Stomach (tissue), 8 donors: ENCODE measurements at regions not wholly inside any gene's neighbourhood (a gene's known extent, or its start where the extent isn't known, plus 50 kb on each side); places are given as distances from the start of the nearest gene placed in this dataset.

ENCODE experiments used
- DNase-seq, 2 donors: peaks; one replicate each; pipeline versions ENCODE4 v3.0.0 to v3.0.0-alpha.2; 2013 to 2019
- H3K27ac ChIP-seq, 5 donors: fragments of 200-600 bp in 4 of 5; sonication (generic) in 4 of 5; one replicate each; pipeline ENCODE4 v1.5.1; 2013 to 2019; ENCODE audit warnings: mild to moderate bottlenecking in 1 of 5, moderate library complexity in 1 of 5
- H3K27me3 ChIP-seq, 3 donors: fragments of 200-600 bp; sonication (generic); one replicate each; pipeline ENCODE4 v1.5.1; 2017 to 2019; ENCODE audit warnings: mixed run types in 1 of 3
- H3K36me3 ChIP-seq, 4 donors: fragments of 200-600 bp; sonication (generic); 1 replicate in 3 of 4; 2 replicates in 1 of 4; pipeline ENCODE4 v1.5.1; 2016 to 2019
- H3K4me1 ChIP-seq, 4 donors: fragments of 200-600 bp; sonication (generic); one replicate each; pipeline ENCODE4 v1.5.1; 2016 to 2019
- H3K4me3 ChIP-seq, 4 donors: fragments of 200-600 bp; sonication (generic) in 3 of 4; one replicate each; pipeline ENCODE4 v1.5.1; 2016 to 2019; ENCODE audit warnings: mild to moderate bottlenecking in 1 of 4
- H3K9me3 ChIP-seq, 4 donors: fragments of 200-600 bp; sonication (generic); one replicate each; pipeline ENCODE4 v1.5.1; 2016 to 2019
- EP300 ChIP-seq: sonication (generic); formaldehyde crosslinking; IDR thresholded peaks from one replicate; pipeline ENCODE4 v1.6.1; 2017; ENCODE audit warnings: antibody characterized with exemption
- POLR2A ChIP-seq, 4 donors: fragments of 450-650 bp; IDR thresholded peaks; one replicate each; pipeline ENCODE4 v1.6.1; 2016; ENCODE audit warnings: antibody characterized with exemption in 4 of 4, control low read depth in 2 of 4, mild to moderate bottlenecking in 1 of 4, moderate library complexity in 1 of 4
- POLR2AphosphoS5 ChIP-seq, 3 donors: sonication (generic); formaldehyde crosslinking; IDR thresholded peaks; one replicate each; pipeline ENCODE4 v1.6.1; 2016; ENCODE audit warnings: antibody characterized with exemption in 3 of 3
- WGBS, 5 donors: extraction: QIAGEN DNeasy Blood & Tissue Kit in 3 of 5; methylation state at CpG; one replicate each; pipeline versions ENCODE4 v1.1.5 to v1.1.7; 2013 to 2018; 5-methylcytosine and 5-hydroxymethylcytosine counted together
- intact Hi-C: fragments of 100-400 bp; cut with DNase I; formaldehyde crosslinking; loops from one replicate; pipeline ENCODE4 v1.15.1; 2023; ENCODE audit warnings: low total_unique reads
- TF ChIP-seq, protein P1 (sequence below), 7 experiments: fragments of 450-650 bp in 4 of 7; fragments of 200-600 bp in 3 of 7; sonication (generic) in 3 of 7; IDR thresholded peaks; one replicate each; pipeline ENCODE4 v1.5.1; 2016 to 2019; ENCODE audit warnings: antibody characterized with exemption in 7 of 7, control low read depth in 2 of 7, mild to moderate bottlenecking in 1 of 7
- donor health status: healthy with polysubstance abuse.
- donor health status: Bipolar disorder and iron deficiency.
- donor health status: healthy.

GRCh38 chr1:208785629-208786028 is 541.4 kb upstream of the PLXNA2 start:
- no peak for DNase-seq
- Histone ChIP-seq H3K27ac (no peak overlapping the region), H3K27me3 (no peaks in the 10 kb centered on the region), H3K4me1 (no peaks in the 10 kb centered on the region), H3K36me3 (no peaks in the 10 kb centered on the region), H3K4me3 (no peak overlapping the region), H3K9me3 (no peaks in the 10 kb centered on the region)
- intact Hi-C loops: no loop called here
- 71 to 84% (median 82%) methylated on average over 1 of the region's 1 CpG for WGBS, 5 donors
- no peak for TF ChIP-seq EP300

DNA sequence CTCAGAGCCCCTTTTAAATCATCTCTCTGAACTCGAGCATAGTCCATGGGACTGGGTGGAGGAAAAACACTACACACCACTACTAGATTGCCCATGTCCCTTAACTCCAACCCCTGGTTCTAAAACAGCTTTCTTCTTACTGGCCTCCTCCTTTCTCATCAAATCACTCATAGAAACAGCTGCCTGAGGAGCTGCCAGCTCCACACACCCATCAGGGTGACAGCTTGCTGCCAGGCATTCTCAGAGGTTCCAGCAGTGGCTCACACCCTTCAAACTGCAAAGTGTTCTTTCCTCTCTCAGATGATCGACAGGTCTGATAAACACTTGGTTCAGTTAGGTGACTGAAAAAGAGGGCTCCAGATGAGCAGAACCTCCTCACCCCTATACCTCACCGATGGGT is 543.0 kb upstream of the PLXNA2 start:
- Histone ChIP-seq H3K4me1 (no peaks in the 10 kb centered on the region), H3K4me3 (no peak overlapping the region), H3K27ac (no peak overlapping the region), H3K9me3 (no peaks in the 10 kb centered on the region), H3K36me3 (no peaks in the 10 kb centered on the region), H3K27me3 (no peaks in the 10 kb centered on the region)
- WGBS, 5 donors: 58 to 89% (median 66%) methylated on average over 3 of the region's 3 CpGs
- TF ChIP-seq, protein P1, sequence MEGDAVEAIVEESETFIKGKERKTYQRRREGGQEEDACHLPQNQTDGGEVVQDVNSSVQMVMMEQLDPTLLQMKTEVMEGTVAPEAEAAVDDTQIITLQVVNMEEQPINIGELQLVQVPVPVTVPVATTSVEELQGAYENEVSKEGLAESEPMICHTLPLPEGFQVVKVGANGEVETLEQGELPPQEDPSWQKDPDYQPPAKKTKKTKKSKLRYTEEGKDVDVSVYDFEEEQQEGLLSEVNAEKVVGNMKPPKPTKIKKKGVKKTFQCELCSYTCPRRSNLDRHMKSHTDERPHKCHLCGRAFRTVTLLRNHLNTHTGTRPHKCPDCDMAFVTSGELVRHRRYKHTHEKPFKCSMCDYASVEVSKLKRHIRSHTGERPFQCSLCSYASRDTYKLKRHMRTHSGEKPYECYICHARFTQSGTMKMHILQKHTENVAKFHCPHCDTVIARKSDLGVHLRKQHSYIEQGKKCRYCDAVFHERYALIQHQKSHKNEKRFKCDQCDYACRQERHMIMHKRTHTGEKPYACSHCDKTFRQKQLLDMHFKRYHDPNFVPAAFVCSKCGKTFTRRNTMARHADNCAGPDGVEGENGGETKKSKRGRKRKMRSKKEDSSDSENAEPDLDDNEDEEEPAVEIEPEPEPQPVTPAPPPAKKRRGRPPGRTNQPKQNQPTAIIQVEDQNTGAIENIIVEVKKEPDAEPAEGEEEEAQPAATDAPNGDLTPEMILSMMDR (IDR thresholded peaks at IDR 0.05): no peak
- TF ChIP-seq POLR2AphosphoS5 (IDR thresholded peaks at IDR 0.05): no peak
- TF ChIP-seq EP300: no peak
- TF ChIP-seq POLR2A (IDR thresholded peaks at IDR 0.05): no peak
- DNase-seq: no peak
- intact Hi-C loops: no loop called here

DNA sequence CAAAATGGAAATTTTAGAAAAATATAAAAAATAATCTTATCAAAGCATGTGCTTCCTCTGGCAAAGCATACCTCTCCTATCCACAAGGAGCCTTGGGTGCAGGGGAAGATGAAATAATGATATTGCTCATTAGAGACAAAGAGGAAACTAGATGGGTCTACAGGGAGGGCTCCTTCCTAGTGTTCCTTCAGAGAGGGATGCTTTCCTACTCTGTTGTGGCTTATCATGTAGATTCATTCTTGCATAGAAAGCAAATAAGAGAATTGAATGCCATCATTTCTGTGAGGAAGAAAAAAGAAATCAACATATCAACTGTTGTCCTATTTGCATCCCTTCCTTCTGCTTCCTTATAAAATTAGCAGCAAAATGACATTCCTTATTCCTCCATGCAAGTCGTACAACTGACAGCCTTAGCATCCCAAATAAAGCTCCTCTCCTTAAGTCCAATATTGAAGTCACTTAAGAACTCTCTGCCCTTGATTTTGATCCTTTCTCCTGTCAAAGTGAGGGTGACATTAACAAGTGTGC is 543.9 kb upstream of the PLXNA2 start:
- TF ChIP-seq, protein P1 (IDR thresholded peaks at IDR 0.05): no peak
- TF ChIP-seq EP300: no peak
- no peak for TF ChIP-seq POLR2A (IDR thresholded peaks at IDR 0.05)
- no peak for TF ChIP-seq POLR2AphosphoS5 (IDR thresholded peaks at IDR 0.05)
- Histone ChIP-seq H3K9me3 (no peaks in the 10 kb centered on the region), H3K36me3 (no peaks in the 10 kb centered on the region), H3K4me1 (no peaks in the 10 kb centered on the region), H3K27ac (no peak overlapping the region), H3K4me3 (no peak overlapping the region), H3K27me3 (no peaks in the 10 kb centered on the region)
- intact Hi-C loops: no loop called here
- WGBS, 5 donors: 56 to 77% (median 64%) methylated on average over 1 of the region's 1 CpG
- no peak for DNase-seq

DNA sequence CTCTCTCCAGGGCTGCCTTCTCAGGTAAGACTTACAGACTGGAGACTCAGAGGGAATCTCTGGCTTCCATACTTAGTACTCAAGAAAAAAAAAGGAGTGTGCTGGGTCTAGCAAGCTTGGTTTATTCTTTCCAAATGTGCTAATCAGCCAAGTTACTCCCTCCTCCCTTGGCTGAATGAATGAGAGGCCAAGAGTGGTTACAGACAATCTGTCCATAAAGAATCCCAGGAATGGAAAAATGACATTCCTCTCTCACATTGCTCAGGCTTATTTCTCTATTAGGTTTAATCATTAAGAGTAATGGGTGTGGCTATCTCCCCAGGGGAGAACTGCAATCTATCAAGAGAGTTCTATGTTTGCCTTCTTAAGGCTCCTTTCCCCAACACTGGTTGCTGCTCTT is 547.3 kb upstream of the PLXNA2 start:
- Histone ChIP-seq H3K36me3 (no peaks in the 10 kb centered on the region), H3K4me1 (no peaks in the 10 kb centered on the region), H3K27me3 (no peaks in the 10 kb centered on the region), H3K27ac (no peak overlapping the region), H3K9me3 (no peaks in the 10 kb centered on the region), H3K4me3 (no peak overlapping the region)
- intact Hi-C loops: no loop called here
- DNase-seq: no peak
- no peak for TF ChIP-seq POLR2AphosphoS5 (IDR thresholded peaks at IDR 0.05)
- TF ChIP-seq POLR2A (IDR thresholded peaks at IDR 0.05): no peak
- no peak for TF ChIP-seq EP300

- TF ChIP-seq EP300: no peak
- TF ChIP-seq POLR2A (IDR thresholded peaks at IDR 0.05): no peak
- TF ChIP-seq, protein P1 (IDR thresholded peaks at IDR 0.05): no peak
- no peak for TF ChIP-seq POLR2AphosphoS5 (IDR thresholded peaks at IDR 0.05)
- 65 to 75% (median 68%) methylated on average over 2 of the region's 2 CpGs for WGBS, 5 donors
- no peaks in the 10 kb centered on the region for H3K4me1 ChIP-seq
- H3K4me3 ChIP-seq: no peak overlapping the region
- no peaks in the 10 kb centered on the region for H3K9me3 ChIP-seq
- no peaks in the 10 kb centered on the region for H3K27me3 ChIP-seq
- DNase-seq: no peak
- H3K27ac ChIP-seq: no peak overlapping the region
- H3K36me3 ChIP-seq: no peaks in the 10 kb centered on the region
- intact Hi-C loops: no loop called here
Observed at GRCh38 chr1:208793861-208794345, 549.7 kb upstream of the PLXNA2 start.
